ENCODE measurements at regions not wholly inside any gene's neighbourhood (a gene's known extent, or its start where the extent isn't known, plus 50 kb on each side); places are given as distances from the start of the nearest gene placed in this dataset.

GRCh38 chr1:193580419-193580818 lies 394.0 kb upstream of the B3GALT2 start:
- Histone ChIP-seq H3K27ac (no peak overlapping the region), H3K4me3 (no peak overlapping the region), H3K4me1 (no peaks in the 10 kb centered on the region), H3K9me3 (no peaks in the 10 kb centered on the region), H3K36me3 (no peaks in the 10 kb centered on the region), H3K27me3 (no peaks in the 10 kb centered on the region)
- DNase-seq, result no peak
- TF ChIP-seq CTCF (IDR thresholded peaks at IDR 0.05) (no peak), POLR2A (IDR thresholded peaks at IDR 0.05) (no peak)
- WGBS, 4 donors, result 89 to 95% (median 92%) methylated on average over 3 of the region's 3 CpGs
- ATAC-seq, result no peak
- intact Hi-C loops (cut with DNase I), result loop anchor here in 2 of 10 donors (10.0 kb wide), 2 partner anchors 176 to 396 kb away; partner anchors contain the start of gene B3GALT2 (in 1 of the 2)

- DNase-seq (no peak), ATAC-seq (no peak)
- Histone ChIP-seq H3K9me3 (no peaks in the 10 kb centered on the region), H3K4me1 (no peaks in the 10 kb centered on the region), H3K4me3 (no peak overlapping the region), H3K27ac (no peak overlapping the region), H3K27me3 (no peaks in the 10 kb centered on the region), H3K36me3 (no peaks in the 10 kb centered on the region)
- intact Hi-C loops (cut with DNase I), result no loop called here
- WGBS, 4 donors, result 96 to 98% (median 97%) methylated on average over 1 of the region's 1 CpG
- TF ChIP-seq POLR2A (IDR thresholded peaks at IDR 0.05) (no peak), CTCF (IDR thresholded peaks at IDR 0.05) (no peak)
These were observed 392.9 kb upstream of the B3GALT2 start for GRCh38 chr1:193579323-193579722.

GRCh38 chr1:193574913-193575312 lies 388.5 kb upstream of the B3GALT2 start:
- Histone ChIP-seq H3K27me3 (no peaks in the 10 kb centered on the region), H3K4me1 (peaks cover 0 to 2% (median 0%) of the 10 kb centered on the region in 12 donors), H3K27ac (no peak overlapping the region), H3K4me3 (no peak overlapping the region), H3K36me3 (no peaks in the 10 kb centered on the region), H3K9me3 (peaks cover 0 to 15% (median 0%) of the 10 kb centered on the region in 12 donors)
- no peak for TF ChIP-seq POLR2A (IDR thresholded peaks at IDR 0.05)
- TF ChIP-seq CTCF (IDR thresholded peaks at IDR 0.05), result no peak
- intact Hi-C loops (cut with DNase I), result no loop called here
- no peak for ATAC-seq
- no peak for DNase-seq

GRCh38 chr1:193569983-193570269 lies 383.5 kb upstream of the B3GALT2 start:
- intact Hi-C loops (cut with DNase I), result no loop called here
- Histone ChIP-seq H3K9me3 (peaks cover 0 to 15% (median 0%) of the 10 kb centered on the region in 12 donors), H3K4me1 (peaks cover 0 to 17% (median 0%) of the 10 kb centered on the region in 12 donors), H3K27ac (no peak overlapping the region), H3K36me3 (no peaks in the 10 kb centered on the region), H3K4me3 (no peak overlapping the region), H3K27me3 (no peaks in the 10 kb centered on the region)
- ATAC-seq (no peak), DNase-seq (no peak)
- TF ChIP-seq CTCF (IDR thresholded peaks at IDR 0.05) (no peak), POLR2A (IDR thresholded peaks at IDR 0.05) (no peak)

All from heart left ventricle (tissue), 16 donors.